ENCODE measurements at regions not wholly inside any gene's neighbourhood (a gene's known extent, or its start where the extent isn't known, plus 50 kb on each side); places are given as distances from the start of the nearest gene placed in this dataset.

- TF ChIP-seq CTCF (IDR thresholded peaks at IDR 0.05; ENCODE audit: low read depth, low read length) (no peak), EZH2phosphoT487 (IDR thresholded peaks at IDR 0.05; ENCODE audit: low read depth) (no peak)
Observed at GRCh38 chr19:30082611-30083010, 140.6 kb downstream of the URI1 start.

Data from OCI-LY3 (cell line).